Common myeloid progenitor, CD34-positive (primary cell): ENCODE measurements at regions not wholly inside any gene's neighbourhood (a gene's known extent, or its start where the extent isn't known, plus 50 kb on each side); places are given as distances from the start of the nearest gene placed in this dataset.

Experiments
- CTCF ChIA-PET: fragments of 350-600 bp; sonication (Branson Sonifier 250); formaldehyde crosslinking; loops from one replicate; lab custom pipeline; 2021; ENCODE audit warnings: antibody characterized with exemption; lab: Charles Lee
- POLR2A ChIA-PET: fragments of 350-600 bp; sonication (Branson Sonifier 250); formaldehyde crosslinking; loops from one replicate; lab custom pipeline; 2021; ENCODE audit warnings: antibody characterized with exemption; lab: Charles Lee
- DNase-seq, 3 donors: peaks; one replicate each; pipeline versions ENCODE4 v3.0.0 to v3.0.0-alpha.2; 2013
- H3K27ac ChIP-seq, 2 experiments: 1 replicate in 1 of 2; 2 replicates in 1 of 2; pipeline ENCODE4 v1.7.0; 2013; ENCODE audit warnings: inconsistent platforms in 2 of 2, low read length in 2 of 2, mild to moderate bottlenecking in 2 of 2, low read depth in 1 of 2, moderate library complexity in 1 of 2; ENCODE audit not compliant: severe bottlenecking in 2 of 2, insufficient read depth in 1 of 2, poor library complexity in 1 of 2
- H3K27me3 ChIP-seq, 5 experiments: replicated peaks in 2 of 5; 1 replicate in 3 of 5; 2 replicates in 2 of 5; pipeline versions ENCODE4 v1.6.1 to v1.7.0; 2013; ENCODE audit warnings: low read length in 4 of 5, mild to moderate bottlenecking in 2 of 5, moderate library complexity in 2 of 5, inconsistent platforms in 1 of 5; ENCODE audit not compliant: insufficient read depth in 5 of 5, control insufficient read depth in 4 of 5
- H3K36me3 ChIP-seq, 4 experiments: 1 replicate in 2 of 4; 2 replicates in 2 of 4; pipeline versions ENCODE4 v1.6.1 to v1.7.0; 2013; ENCODE audit warnings: low read length in 3 of 4, control low read depth in 1 of 4, mild to moderate bottlenecking in 1 of 4; ENCODE audit not compliant: control insufficient read depth in 4 of 4, insufficient read depth in 4 of 4
- H3K4me1 ChIP-seq, 4 experiments: 1 replicate in 3 of 4; 2 replicates in 1 of 4; pipeline versions ENCODE4 v1.6.1 to v1.7.1; 2013; ENCODE audit warnings: low read length in 3 of 4, mild to moderate bottlenecking in 3 of 4, control low read depth in 1 of 4, inconsistent platforms in 1 of 4, moderate library complexity in 1 of 4; ENCODE audit not compliant: control insufficient read depth in 4 of 4, insufficient read depth in 4 of 4; ENCODE audit errors: control extremely low read depth in 1 of 4
- H3K4me3 ChIP-seq, 7 experiments: 1 replicate in 4 of 7; 2 replicates in 3 of 7; pipeline versions ENCODE4 v1.5.1 to v1.7.0; 2013; ENCODE audit warnings: mild to moderate bottlenecking in 7 of 7, low read length in 6 of 7, moderate library complexity in 6 of 7, inconsistent platforms in 2 of 7, low read depth in 2 of 7, control low read depth in 1 of 7; ENCODE audit not compliant: insufficient read depth in 4 of 7, control insufficient read depth in 1 of 7; ENCODE audit errors: extremely low read depth in 1 of 7
- H3K9me3 ChIP-seq, 5 experiments: 1 replicate in 4 of 5; 2 replicates in 1 of 5; pipeline versions ENCODE4 v1.6.1 to v1.7.1; 2013; ENCODE audit warnings: low read length in 4 of 5, mild to moderate bottlenecking in 2 of 5, inconsistent platforms in 1 of 5, low read depth in 1 of 5, moderate library complexity in 1 of 5; ENCODE audit not compliant: control insufficient read depth in 4 of 5, insufficient read depth in 2 of 5; ENCODE audit errors: control extremely low read depth in 1 of 5
- WGBS: methylation state at CpG from one replicate; pipeline ENCODE4 v1.1.5; 2013; ENCODE audit not compliant: insufficient coverage; 5-methylcytosine and 5-hydroxymethylcytosine counted together

DNA sequence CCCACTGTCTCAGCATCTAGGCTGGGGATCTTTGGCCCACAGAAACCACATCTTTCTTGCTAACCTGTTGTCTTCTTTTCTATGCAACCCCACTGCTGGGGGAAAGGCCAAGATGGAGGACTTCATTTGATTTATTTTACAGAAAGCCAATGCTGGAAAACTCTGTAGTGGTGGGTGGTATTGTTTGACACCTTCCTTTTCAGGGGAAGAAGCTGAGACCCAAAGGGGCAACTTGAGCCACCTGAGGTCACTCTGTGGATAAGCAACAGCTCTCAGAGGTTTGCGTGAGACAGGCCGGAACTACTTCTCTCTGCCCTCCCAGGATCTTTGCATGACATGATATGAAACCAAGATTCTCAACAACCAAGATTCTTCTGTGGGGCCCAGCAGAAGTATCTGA, 645.2 kb downstream of the VRK1 start:
- ChIA-PET CTCF (no interaction called here), POLR2A (no interaction called here)

DNA sequence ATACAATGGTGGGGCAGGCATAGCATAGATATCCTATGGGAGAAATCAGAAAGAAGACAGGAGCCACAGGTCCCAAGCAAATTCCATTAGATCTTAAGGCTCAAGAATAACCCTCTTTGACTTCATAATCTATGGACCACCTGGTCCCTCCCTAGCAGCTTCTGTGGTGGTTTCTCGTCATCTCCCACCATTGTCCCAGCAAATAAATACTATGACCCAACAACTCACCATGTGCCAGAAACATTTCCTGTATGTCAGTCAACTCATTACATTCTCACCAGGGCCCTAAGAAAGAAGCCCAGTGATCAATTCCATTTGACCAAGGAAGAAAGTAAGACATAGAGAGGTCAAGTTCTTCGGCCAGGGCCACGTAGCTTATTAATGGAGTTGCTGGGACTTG, 646.2 kb downstream of the VRK1 start:
- Histone ChIP-seq H3K4me3 (no peak overlapping the region), H3K9me3 (no peaks in the 10 kb centered on the region), H3K4me1 (no peaks in the 10 kb centered on the region), H3K27me3 (no peaks in the 10 kb centered on the region), H3K36me3 (no peaks in the 10 kb centered on the region), H3K27ac (no peak overlapping the region)
- ChIA-PET CTCF (no interaction called here), POLR2A (no interaction called here)
- 100% methylated on average over 1 of the region's 3 CpGs for WGBS
- no peak for DNase-seq

More for the DNA sequence above, 645.2 kb downstream of the VRK1 start:
- Histone ChIP-seq H3K27me3 (no peaks in the 10 kb centered on the region), H3K9me3 (no peaks in the 10 kb centered on the region), H3K4me1 (no peaks in the 10 kb centered on the region), H3K27ac (no peak overlapping the region), H3K4me3 (no peak overlapping the region), H3K36me3 (no peaks in the 10 kb centered on the region)
- 100% methylated on average over 2 of the region's 2 CpGs for WGBS
- DNase-seq: no peak

DNA sequence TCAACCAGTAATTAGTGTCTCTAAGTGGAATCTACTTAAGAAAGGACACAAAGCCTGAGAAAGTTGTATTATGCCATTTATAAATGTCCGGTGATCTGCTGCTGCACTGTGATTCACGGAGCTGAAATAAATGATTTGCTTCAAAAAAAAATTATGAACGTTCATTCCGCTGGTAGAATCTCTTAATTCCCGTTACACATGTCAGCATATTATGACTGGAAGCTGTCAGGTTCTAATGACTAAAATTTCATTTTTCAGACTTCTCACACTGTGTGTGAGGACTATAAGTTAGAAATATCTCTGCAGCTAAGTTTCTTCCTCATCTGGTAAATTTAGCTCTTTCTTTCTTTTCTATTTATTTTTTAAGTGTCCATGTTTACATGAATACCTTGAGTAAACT, 647.1 kb downstream of the VRK1 start:
- WGBS: 96% methylated on average over 5 of the region's 5 CpGs
- no peaks in the 10 kb centered on the region for H3K4me1 ChIP-seq
- H3K27me3 ChIP-seq: no peaks in the 10 kb centered on the region
- no peaks in the 10 kb centered on the region for H3K9me3 ChIP-seq
- no peaks in the 10 kb centered on the region for H3K36me3 ChIP-seq
- no peak overlapping the region for H3K4me3 ChIP-seq
- ChIA-PET POLR2A (no interaction called here), CTCF (interaction anchor here (1.4 kb wide), 1 partner anchor 34 kb away, joined by 3 read pairs; no protein-coding TSS in a partner anchor)
- H3K27ac ChIP-seq: no peak overlapping the region
- no peak for DNase-seq

DNA sequence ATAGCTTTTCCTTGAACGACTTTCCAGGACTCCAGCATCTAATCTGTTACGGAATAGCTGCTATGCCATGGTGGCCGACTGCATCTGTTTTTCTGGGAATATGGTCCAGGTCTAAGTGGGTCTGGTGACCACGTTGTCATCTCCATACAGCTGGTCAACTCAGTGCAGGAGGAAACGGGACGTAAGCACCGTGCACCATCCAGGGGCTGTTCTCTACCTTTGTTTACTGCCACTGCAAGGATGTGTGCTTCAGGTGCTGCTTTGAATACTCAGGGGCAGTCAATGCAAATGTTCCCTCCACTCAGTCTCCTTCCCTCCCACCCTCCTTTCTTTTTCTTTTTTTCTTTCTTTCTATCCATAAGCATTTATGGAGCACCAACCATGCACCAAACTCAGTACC, 648.2 kb downstream of the VRK1 start:
- 96% methylated on average over 7 of the region's 7 CpGs for WGBS
- no peaks in the 10 kb centered on the region for H3K27me3 ChIP-seq
- DNase-seq: no peak
- H3K4me3 ChIP-seq: no peak overlapping the region
- H3K27ac ChIP-seq: no peak overlapping the region
- POLR2A ChIA-PET: no interaction called here
- CTCF ChIA-PET: interaction anchor here (1.4 kb wide), 1 partner anchor 35 kb away, joined by 3 read pairs; no protein-coding TSS in a partner anchor
- H3K9me3 ChIP-seq: no peaks in the 10 kb centered on the region
- H3K36me3 ChIP-seq: no peaks in the 10 kb centered on the region
- no peaks in the 10 kb centered on the region for H3K4me1 ChIP-seq

DNA sequence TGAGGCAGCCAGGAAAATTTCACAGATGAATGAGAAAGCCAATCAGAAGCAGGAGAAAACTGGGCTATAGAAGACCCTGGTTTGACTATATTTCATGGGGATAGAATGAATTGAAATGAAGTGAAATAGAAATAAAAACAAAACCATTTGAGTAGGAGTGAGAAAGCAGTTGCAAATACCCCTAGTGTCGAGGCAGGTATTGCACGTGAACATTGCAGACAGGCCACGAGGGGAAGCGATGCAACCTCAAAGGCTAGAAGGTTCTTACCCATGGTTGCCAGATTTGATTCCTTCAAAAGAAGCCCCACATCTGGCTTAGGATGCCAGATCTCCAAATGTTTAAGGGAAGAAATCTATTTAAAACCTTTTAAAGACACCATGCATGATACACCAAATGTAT, 648.9 kb downstream of the VRK1 start:
- Histone ChIP-seq H3K27me3 (no peaks in the 10 kb centered on the region), H3K36me3 (no peaks in the 10 kb centered on the region), H3K4me3 (no peak overlapping the region), H3K27ac (no peak overlapping the region), H3K9me3 (no peaks in the 10 kb centered on the region), H3K4me1 (no peaks in the 10 kb centered on the region)
- POLR2A ChIA-PET: no interaction called here
- peak in 1 of 3 donors; percentile 7 for DNase-seq
- WGBS: 90% methylated on average over 4 of the region's 4 CpGs
- CTCF ChIA-PET: no interaction called here

DNA sequence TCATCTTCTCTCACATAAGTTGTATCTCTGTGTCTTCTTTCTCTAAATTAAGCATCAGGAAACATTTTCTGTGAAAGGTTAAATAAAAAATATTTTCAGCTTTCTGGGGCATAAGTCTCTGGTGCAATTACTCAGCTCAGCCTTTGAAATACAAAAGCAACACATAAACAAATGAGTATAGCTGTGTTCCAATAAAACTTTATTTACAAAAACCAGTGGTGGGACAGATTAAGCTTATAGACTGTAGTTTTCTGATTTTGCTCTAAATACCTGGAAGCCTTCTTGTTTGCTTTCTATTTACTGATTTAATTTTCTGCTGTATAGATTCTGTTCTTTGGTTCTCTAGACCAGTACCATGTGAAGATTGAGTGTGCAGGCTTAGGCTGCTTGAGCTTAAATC, 655.1 kb downstream of the VRK1 start:
- ChIA-PET CTCF (interaction anchor here (0.9 kb wide), 1 partner anchor 10 kb away, joined by 4 read pairs; no protein-coding TSS in a partner anchor), POLR2A (no interaction called here)
- H3K9me3 ChIP-seq: no peaks in the 10 kb centered on the region
- no peak overlapping the region for H3K27ac ChIP-seq
- H3K4me1 ChIP-seq: peaks cover 0 to 8% (median 4%) of the 10 kb centered on the region in 4 experiments
- no peak for DNase-seq
- H3K36me3 ChIP-seq: no peaks in the 10 kb centered on the region
- peaks cover 0 to 3% (median 0%) of the 10 kb centered on the region in 5 experiments for H3K27me3 ChIP-seq
- H3K4me3 ChIP-seq: no peak overlapping the region

DNA sequence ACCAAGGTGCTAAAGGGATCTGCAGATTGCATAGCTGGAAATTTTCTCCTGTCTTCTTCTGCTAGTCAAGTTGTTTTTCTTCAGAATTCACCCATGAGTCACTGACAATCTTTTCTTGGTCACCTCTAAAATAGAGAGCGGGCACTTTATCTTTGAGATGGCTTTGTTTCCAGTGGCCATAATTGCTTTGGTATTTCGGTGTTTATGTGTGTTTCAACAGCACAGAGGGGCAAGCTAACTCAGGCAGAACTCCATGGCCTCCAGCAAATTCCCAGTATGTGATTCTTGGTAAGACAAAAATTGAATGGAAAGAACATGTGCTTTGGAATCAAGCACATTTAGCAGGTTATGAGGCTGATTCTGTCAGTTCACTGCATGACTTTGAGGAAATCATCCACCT, 656.8 kb downstream of the VRK1 start:
- CTCF ChIA-PET: no interaction called here
- H3K9me3 ChIP-seq: no peaks in the 10 kb centered on the region
- H3K27me3 ChIP-seq: peaks cover 0 to 3% (median 0%) of the 10 kb centered on the region in 5 experiments
- H3K36me3 ChIP-seq: no peaks in the 10 kb centered on the region
- peaks cover 0 to 20% (median 10%) of the 10 kb centered on the region in 4 experiments for H3K4me1 ChIP-seq
- H3K27ac ChIP-seq: no peak overlapping the region
- 100% methylated on average over 2 of the region's 2 CpGs for WGBS
- DNase-seq: no peak
- H3K4me3 ChIP-seq: no peak overlapping the region
- POLR2A ChIA-PET: no interaction called here
